Myocyte (in vitro differentiated cells): ENCODE measurements at regions not wholly inside any gene's neighbourhood (a gene's known extent, or its start where the extent isn't known, plus 50 kb on each side); places are given as distances from the start of the nearest gene placed in this dataset.

Experiments used
- DNase-seq: peaks from one replicate; pipeline ENCODE4 v3.0.0-alpha.2; 2012; ENCODE audit warnings: low read depth

GRCh38 chr17:54813896-54814295 is 86.8 kb upstream of the TOM1L1 start:
- no peak for DNase-seq

- no peak for DNase-seq
These were observed 86.3 kb upstream of the TOM1L1 start for GRCh38 chr17:54814371-54814770.

- no peak for DNase-seq
These were observed 66.6 kb upstream of the TOM1L1 start for GRCh38 chr17:54834086-54834485.

GRCh38 chr17:54835015-54835414 is 65.6 kb upstream of the TOM1L1 start:
- no peak for DNase-seq

GRCh38 chr17:54836723-54837462 is 63.8 kb upstream of the TOM1L1 start:
- DNase-seq: no peak

GRCh38 chr17:54838651-54839421 is 61.8 kb upstream of the TOM1L1 start:
- DNase-seq: no peak

- DNase-seq: no peak
These were observed 61.2 kb upstream of the TOM1L1 start for GRCh38 chr17:54839447-54839846.

GRCh38 chr17:54840885-54841591 is 59.6 kb upstream of the TOM1L1 start:
- DNase-seq: no peak

- DNase-seq: no peak
These were observed 59.0 kb upstream of the TOM1L1 start for GRCh38 chr17:54841656-54842055.

GRCh38 chr17:54844233-54844632 is 56.4 kb upstream of the TOM1L1 start:
- no peak for DNase-seq

GRCh38 chr17:54848368-54848987 is 52.2 kb upstream of the TOM1L1 start:
- DNase-seq: no peak

GRCh38 chr17:54849660-54850059 is 51.0 kb upstream of the TOM1L1 start:
- DNase-seq: no peak
